ENCODE measurements at regions not wholly inside any gene's neighbourhood (a gene's known extent, or its start where the extent isn't known, plus 50 kb on each side); places are given as distances from the start of the nearest gene placed in this dataset.
A peak's percentile ranks its signal among the peaks of the same experiment; 100 is the strongest.
"Not testable (repeated sequence)": the region's sequence is repeated elsewhere in the genome, so short reads cannot be mapped to it uniquely, and the experiment has no call there.

GRCh38 chr10:46106410-46107255 is 60.6 kb upstream of the MSMB start:
- no peak overlapping the region for H3K27ac ChIP-seq
- H3K4me2 ChIP-seq, result peak overlapping the region; percentile 79
- H3K36me3 ChIP-seq, result no peaks in the 10 kb centered on the region
- H3K4me3 ChIP-seq, result peak overlapping the region; percentile 68
- no peaks in the 10 kb centered on the region for H3K9me3 ChIP-seq
- peak overlapping the region; percentile 30 for H3K9ac ChIP-seq
- no peak for TF ChIP-seq Cebpa-rat (IDR thresholded peaks at IDR 0.05)
- no peaks in the 10 kb centered on the region for H4K20me1 ChIP-seq
- peaks cover 26% of the 10 kb centered on the region for H3K27me3 ChIP-seq
- H3K4me1 ChIP-seq, result peaks cover 8% of the 10 kb centered on the region

GRCh38 chr10:46108158-46108499 is 62.1 kb upstream of the MSMB start:
- not testable (repeated sequence) for H3K9ac ChIP-seq, H4K20me1 ChIP-seq, H3K9me3 ChIP-seq, H3K27ac ChIP-seq, H3K36me3 ChIP-seq, H3K4me2 ChIP-seq, H3K4me3 ChIP-seq, H3K4me1 ChIP-seq
- H3K27me3 ChIP-seq, result peaks cover 26% of the 10 kb centered on the region

DNA sequence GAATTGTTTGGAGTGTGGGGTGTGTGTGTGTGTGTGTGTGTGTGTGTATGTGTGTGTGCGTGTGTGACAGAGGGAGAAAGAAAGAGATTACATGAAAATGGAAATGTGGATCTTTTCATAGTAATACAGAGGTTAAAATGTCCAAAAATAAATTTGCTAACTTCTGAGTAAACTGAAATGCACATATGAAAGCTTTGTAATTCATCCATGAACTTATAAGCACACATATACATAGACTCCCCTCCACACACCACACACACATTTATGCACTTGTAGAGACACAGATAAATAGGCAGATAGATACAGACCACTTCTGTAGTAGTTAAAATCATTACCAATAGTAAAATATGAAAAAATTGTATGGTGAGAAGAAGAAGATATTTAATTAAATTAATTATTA is 108.2 kb upstream of the MSMB start:
- H3K36me3 ChIP-seq, H3K4me1 ChIP-seq, H3K4me2 ChIP-seq, H3K4me3 ChIP-seq, H3K27me3 ChIP-seq, H3K9me3 ChIP-seq, H4K20me1 ChIP-seq, H3K9ac ChIP-seq, H3K27ac ChIP-seq: not testable (repeated sequence)

- H3K27me3 ChIP-seq, H3K9me3 ChIP-seq, H3K4me3 ChIP-seq, H3K4me2 ChIP-seq, H3K4me1 ChIP-seq, H4K20me1 ChIP-seq, H3K9ac ChIP-seq, H3K27ac ChIP-seq, H3K36me3 ChIP-seq: not testable (repeated sequence)
These were observed 108.6 kb upstream of the MSMB start for GRCh38 chr10:46154683-46155082.

DNA sequence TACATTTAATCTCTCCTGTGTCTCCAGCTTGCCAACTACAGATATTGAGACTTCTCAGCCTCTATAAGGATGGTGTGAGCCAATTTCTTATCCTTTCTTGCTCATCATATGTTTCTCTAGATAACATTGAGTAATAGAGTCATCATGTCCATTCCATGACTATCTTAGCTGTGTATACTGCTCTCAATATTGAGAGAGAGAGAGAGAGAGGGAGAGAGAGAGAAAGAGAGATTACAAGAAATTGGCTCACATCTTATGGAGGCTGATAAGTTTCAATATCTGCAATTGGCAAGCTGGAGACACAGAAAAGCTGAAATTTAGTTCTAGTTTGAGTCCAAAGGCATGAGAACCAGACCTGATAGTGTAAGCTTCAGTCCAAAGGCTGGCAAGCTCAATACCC is 110.8 kb upstream of the MSMB start:
- not testable (repeated sequence) for H3K9me3 ChIP-seq, H3K4me3 ChIP-seq, H3K27me3 ChIP-seq, H3K4me1 ChIP-seq, H4K20me1 ChIP-seq, H3K36me3 ChIP-seq, H3K27ac ChIP-seq, H3K4me2 ChIP-seq, H3K9ac ChIP-seq

DNA sequence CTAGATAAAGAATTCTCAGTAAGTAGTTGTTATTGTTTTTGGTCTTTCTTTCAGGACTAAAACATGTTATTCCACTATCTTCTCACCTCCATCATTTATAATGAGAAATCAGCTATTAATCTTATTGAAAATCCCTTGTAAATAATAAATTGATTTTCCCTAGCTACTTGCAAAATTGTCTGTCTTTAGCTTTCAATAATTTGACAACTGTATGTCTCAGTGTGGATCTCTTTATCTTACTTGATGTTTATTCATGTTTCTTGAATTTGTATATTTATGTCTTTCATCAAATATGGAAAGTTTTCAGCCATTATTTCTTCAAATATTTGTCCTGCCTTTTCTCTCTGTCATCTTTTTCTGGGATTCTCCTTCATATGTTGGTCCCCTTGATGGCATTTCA is 117.1 kb upstream of the ANTXRL start:
- H3K9me3 ChIP-seq, result peaks cover 3% of the 10 kb centered on the region; the same call in 1 of the 2 replicates
- TF ChIP-seq Cebpa-rat (IDR thresholded peaks at IDR 0.05), result no peak
- no peaks in the 10 kb centered on the region for H4K20me1 ChIP-seq
- no peak overlapping the region for H3K4me3 ChIP-seq
- H3K9ac ChIP-seq, result no peak overlapping the region
- no peaks in the 10 kb centered on the region for H3K36me3 ChIP-seq
- no peaks in the 10 kb centered on the region for H3K4me1 ChIP-seq
- H3K4me2 ChIP-seq, result no peak overlapping the region
- no peak overlapping the region for H3K27ac ChIP-seq
- H3K27me3 ChIP-seq, result no peaks in the 10 kb centered on the region

GRCh38 chr10:46170789-46171188 is 116.0 kb upstream of the ANTXRL start:
- no peak overlapping the region for H3K27ac ChIP-seq
- no peak for TF ChIP-seq Cebpa-rat (IDR thresholded peaks at IDR 0.05)
- no peak overlapping the region for H3K9ac ChIP-seq

GRCh38 chr10:46171661-46172060 is 115.1 kb upstream of the ANTXRL start:
- H3K4me3 ChIP-seq, result no peak overlapping the region
- TF ChIP-seq Cebpa-rat (IDR thresholded peaks at IDR 0.05), result no peak
- no peaks in the 10 kb centered on the region for H4K20me1 ChIP-seq
- H3K9ac ChIP-seq, result no peak overlapping the region
- no peaks in the 10 kb centered on the region for H3K4me1 ChIP-seq
- peaks cover 3% of the 10 kb centered on the region; the same call in 1 of the 2 replicates for H3K9me3 ChIP-seq
- H3K27ac ChIP-seq, result no peak overlapping the region
- H3K36me3 ChIP-seq, result no peaks in the 10 kb centered on the region
- H3K27me3 ChIP-seq, result no peaks in the 10 kb centered on the region
- H3K4me2 ChIP-seq, result no peak overlapping the region

More at GRCh38 chr10:46170789-46171188, 116.0 kb upstream of the ANTXRL start:
- Histone ChIP-seq H3K4me3 (no peak overlapping the region), H4K20me1 (no peaks in the 10 kb centered on the region), H3K4me2 (no peak overlapping the region), H3K9me3 (peaks cover 3% of the 10 kb centered on the region; the same call in 1 of the 2 replicates), H3K27me3 (no peaks in the 10 kb centered on the region), H3K36me3 (no peaks in the 10 kb centered on the region), H3K4me1 (no peaks in the 10 kb centered on the region)

GRCh38 chr10:46175296-46175695 is 111.5 kb upstream of the ANTXRL start:
- Histone ChIP-seq H3K9me3 (peaks cover 3% of the 10 kb centered on the region; the same call in 1 of the 2 replicates), H3K27ac (no peak overlapping the region), H3K27me3 (no peaks in the 10 kb centered on the region), H4K20me1 (no peaks in the 10 kb centered on the region), H3K4me2 (no peak overlapping the region), H3K4me1 (no peaks in the 10 kb centered on the region), H3K4me3 (no peak overlapping the region), H3K36me3 (no peaks in the 10 kb centered on the region), H3K9ac (no peak overlapping the region)
- no peak for TF ChIP-seq Cebpa-rat (IDR thresholded peaks at IDR 0.05)

DNA sequence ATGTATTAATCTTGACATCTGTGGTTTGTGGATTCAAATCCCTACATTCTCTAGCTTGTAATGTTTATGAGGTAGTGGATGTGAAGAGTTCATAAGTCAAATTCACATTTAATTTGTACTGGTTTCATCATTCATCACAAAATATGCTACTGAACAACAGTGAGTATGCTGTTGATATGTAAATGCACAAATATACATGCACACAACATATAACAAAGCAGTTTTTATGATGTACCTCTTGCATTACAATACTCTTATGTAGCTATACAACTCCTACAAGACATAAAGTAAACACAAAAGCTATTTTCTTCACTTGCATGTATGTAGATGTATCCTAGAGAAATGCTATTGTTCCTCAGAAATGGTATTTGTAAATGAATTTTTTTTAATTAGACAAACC is 111.0 kb upstream of the ANTXRL start:
- TF ChIP-seq Cebpa-rat (IDR thresholded peaks at IDR 0.05), result no peak

GRCh38 chr10:46187431-46187830 is 99.4 kb upstream of the ANTXRL start:
- not testable (repeated sequence) for H3K4me1 ChIP-seq, H3K36me3 ChIP-seq, H4K20me1 ChIP-seq, H3K27me3 ChIP-seq, H3K9me3 ChIP-seq, H3K4me3 ChIP-seq, H3K27ac ChIP-seq, H3K9ac ChIP-seq, H3K4me2 ChIP-seq

More for the DNA sequence above, 111.0 kb upstream of the ANTXRL start:
- Histone ChIP-seq H3K27me3 (no peaks in the 10 kb centered on the region), H3K4me3 (no peak overlapping the region), H4K20me1 (no peaks in the 10 kb centered on the region), H3K27ac (no peak overlapping the region), H3K9me3 (peaks cover 2% of the 10 kb centered on the region; the same call in 1 of the 2 replicates), H3K9ac (no peak overlapping the region), H3K36me3 (no peaks in the 10 kb centered on the region), H3K4me2 (no peak overlapping the region), H3K4me1 (no peaks in the 10 kb centered on the region)

Data from BLaER1 (cell line).